HG03520 (cell line): ENCODE measurements at regions not wholly inside any gene's neighbourhood (a gene's known extent, or its start where the extent isn't known, plus 50 kb on each side); places are given as distances from the start of the nearest gene placed in this dataset.
"Not testable (repeated sequence)": the region's sequence is repeated elsewhere in the genome, so short reads cannot be mapped to it uniquely, and the experiment has no call there.

Experiments
- ATAC-seq: cut with Tn5 transposase; IDR thresholded peaks from one replicate; pipeline ENCODE4 v1.9.1; 2021; ENCODE audit warnings: mild to moderate bottlenecking, moderate library complexity; ENCODE audit not compliant: unreplicated experiment

GRCh38 chr11:87885084-87885483, 290.2 kb downstream of the RAB38 start:
- ATAC-seq = not testable (repeated sequence)

GRCh38 chr11:87879118-87879517, 296.1 kb downstream of the RAB38 start:
- ATAC-seq = no peak

- no peak for ATAC-seq
Measured at GRCh38 chr11:87878373-87878825, 296.8 kb downstream of the RAB38 start.

- ATAC-seq = no peak
Measured at GRCh38 chr11:87871056-87871455, 304.2 kb downstream of the RAB38 start.

GRCh38 chr11:87870086-87870485, 305.2 kb downstream of the RAB38 start:
- ATAC-seq = no peak

GRCh38 chr11:87866951-87867350, 308.3 kb downstream of the RAB38 start:
- no peak for ATAC-seq

GRCh38 chr11:87861030-87861429, 314.2 kb downstream of the RAB38 start:
- no peak for ATAC-seq

GRCh38 chr11:87859636-87860035, 315.6 kb downstream of the RAB38 start:
- no peak for ATAC-seq

GRCh38 chr11:87851827-87852226, 323.4 kb downstream of the RAB38 start:
- no peak for ATAC-seq

- ATAC-seq = no peak
Measured at GRCh38 chr11:87851234-87851633, 324.0 kb downstream of the RAB38 start.

GRCh38 chr11:87849216-87849615, 326.0 kb downstream of the RAB38 start:
- ATAC-seq = no peak

GRCh38 chr11:87840786-87841185, 334.5 kb downstream of the RAB38 start:
- ATAC-seq = no peak

- no peak for ATAC-seq
Measured at GRCh38 chr11:87832211-87832610, 343.0 kb downstream of the RAB38 start.

GRCh38 chr11:87820011-87820410, 355.2 kb downstream of the RAB38 start:
- no peak for ATAC-seq

GRCh38 chr11:87819151-87819550, 356.1 kb downstream of the RAB38 start:
- no peak for ATAC-seq

- no peak for ATAC-seq
Measured at GRCh38 chr11:87812571-87813365, 362.5 kb downstream of the RAB38 start.

GRCh38 chr11:87810486-87810885, 364.8 kb downstream of the RAB38 start:
- ATAC-seq = no peak

GRCh38 chr11:87809256-87809655, 366.0 kb downstream of the RAB38 start:
- ATAC-seq = no peak

GRCh38 chr11:87804176-87804575, 371.1 kb downstream of the RAB38 start:
- ATAC-seq = no peak

GRCh38 chr11:87803748-87804147, 371.5 kb downstream of the RAB38 start:
- no peak for ATAC-seq

- ATAC-seq = not testable (repeated sequence)
Measured at GRCh38 chr11:87784862-87785261, 390.4 kb downstream of the RAB38 start.

GRCh38 chr11:87780068-87780413, 395.2 kb downstream of the RAB38 start:
- no peak for ATAC-seq
